ENCODE measurements at regions not wholly inside any gene's neighbourhood (a gene's known extent, or its start where the extent isn't known, plus 50 kb on each side); places are given as distances from the start of the nearest gene placed in this dataset.

GRCh38 chr5:103804711-103805110, 242.1 kb upstream of the NUDT12 start:
- Histone ChIP-seq H3K27ac (ENCODE audit: low read depth, low read length) (no peak overlapping the region), H3K9me3 (ENCODE audit: control insufficient read depth in 1 of 2, insufficient read depth in 1 of 2, low read depth in 1 of 2, low read length in 2 of 2) (no peaks in the 10 kb centered on the region), H3K9ac (ENCODE audit: low read length) (no peak overlapping the region), H3K4me1 (ENCODE audit: control insufficient read depth in 1 of 2, insufficient read depth in 2 of 2, low read length in 2 of 2) (peaks cover 0 to 5% of the 10 kb centered on the region in 2 experiments; a peak in 2 of 4 replicates), H4K20me1 (ENCODE audit: insufficient read depth) (no peaks in the 10 kb centered on the region), H3K79me2 (ENCODE audit: insufficient read depth, low read length) (no peaks in the 10 kb centered on the region), H3K4me3 (replicated peaks in 1 of 2; ENCODE audit: low read depth in 1 of 2, low read length in 2 of 2) (no peak overlapping the region), H3K27me3 (ENCODE audit: insufficient read depth, low read length) (no peaks in the 10 kb centered on the region), H3K9me2 (ENCODE audit: insufficient read depth) (no peaks in the 10 kb centered on the region), H3K36me3 (ENCODE audit: control insufficient read depth in 1 of 2, insufficient read depth in 2 of 2, low read length in 2 of 2) (no peaks in the 10 kb centered on the region), H3K4me2 (ENCODE audit: low read length) (no peak overlapping the region), H2AFZ (ENCODE audit: low read depth, low read length, poor library complexity, severe bottlenecking) (no peak overlapping the region)
- POLR2A ChIA-PET: no interaction called here
- TF ChIP-seq ZBTB33 (IDR thresholded peaks at IDR 0.05; ENCODE audit: extremely low read depth, insufficient replicate concordance, low read length) (no peak), SIN3A (IDR thresholded peaks at IDR 0.05; ENCODE audit: low read depth) (no peak), SP1 (IDR thresholded peaks at IDR 0.05; ENCODE audit: low read depth) (no peak), CTCF (IDR thresholded peaks at IDR 0.05 in 2 of 3, conservative IDR thresholded peaks at IDR 0.05 in 1 of 3; ENCODE audit: borderline replicate concordance in 1 of 3, insufficient read depth in 1 of 3, low read depth in 2 of 3, low read length in 2 of 3) (no peak), ZNF274 (IDR thresholded peaks at IDR 0.05; ENCODE audit: low read depth, low read length) (no peak), POLR2AphosphoS5 (IDR thresholded peaks at IDR 0.05; ENCODE audit: low read depth, low read length) (no peak)
- RAD21 ChIA-PET (ENCODE audit: low non-redundant PET in 1 of 2, low total read pairs in 2 of 2, uncharacterized antibody in 2 of 2, unreplicated experiment in 2 of 2): no interaction called here
- no TSS peak for BruUV-seq (replicated peaks)
- ATAC-seq (no peak), DNase-seq (ENCODE audit: low read depth, low spot score) (no peak)
- intact Hi-C loops (cut with micrococcal nuclease): no loop called here
- CTCF ChIA-PET: interaction anchor here (1.2 to 1.8 kb wide), 2 partner anchors 223 to 374 kb away, joined by 3 to 7 read pairs; no protein-coding TSS in a partner anchor

Data from HCT116 (cell line).